ENCODE measurements at regions not wholly inside any gene's neighbourhood (a gene's known extent, or its start where the extent isn't known, plus 50 kb on each side); places are given as distances from the start of the nearest gene placed in this dataset.

- POLR2A ChIA-PET (ENCODE audit: low non-redundant PET): no interaction called here
- no peak for DNase-seq (ENCODE audit: low spot score)
- TF ChIP-seq CTCF (conservative IDR thresholded peaks at IDR 0.05; ENCODE audit: low read depth): no peak
- CTCF ChIA-PET: interaction anchor here (0.6 kb wide), 1 partner anchor 130 kb away, joined by 3 read pairs; no protein-coding TSS in a partner anchor
- H3K27ac ChIP-seq: no peak overlapping the region
These were observed 251.7 kb downstream of the KLF6 start for GRCh38 chr10:3533296-3533695.

- no peak overlapping the region for H3K27ac ChIP-seq
- no peak for TF ChIP-seq CTCF (conservative IDR thresholded peaks at IDR 0.05; ENCODE audit: low read depth)
- DNase-seq (ENCODE audit: low spot score): peak; percentile 39
- POLR2A ChIA-PET (ENCODE audit: low non-redundant PET): no interaction called here
- CTCF ChIA-PET: no interaction called here
These were observed 252.4 kb downstream of the KLF6 start for GRCh38 chr10:3532644-3533043.

- CTCF ChIA-PET: no interaction called here
These were observed 253.3 kb downstream of the KLF6 start for GRCh38 chr10:3531670-3532069.

GRCh38 chr10:3530783-3531645 is 254.0 kb downstream of the KLF6 start:
- DNase-seq (ENCODE audit: low spot score): no peak
- H3K27ac ChIP-seq: no peak overlapping the region
- POLR2A ChIA-PET (ENCODE audit: low non-redundant PET): no interaction called here
- CTCF ChIA-PET: no interaction called here
- no peak for TF ChIP-seq CTCF (conservative IDR thresholded peaks at IDR 0.05; ENCODE audit: low read depth)

More at GRCh38 chr10:3531670-3532069, 253.3 kb downstream of the KLF6 start:
- no peak for DNase-seq (ENCODE audit: low spot score)
- no peak overlapping the region for H3K27ac ChIP-seq
- POLR2A ChIA-PET (ENCODE audit: low non-redundant PET): no interaction called here
- TF ChIP-seq CTCF (conservative IDR thresholded peaks at IDR 0.05; ENCODE audit: low read depth): no peak

GRCh38 chr10:3530346-3530745 is 254.7 kb downstream of the KLF6 start:
- no peak overlapping the region for H3K27ac ChIP-seq
- peak; percentile 34 for DNase-seq (ENCODE audit: low spot score)
- no peak for TF ChIP-seq CTCF (conservative IDR thresholded peaks at IDR 0.05; ENCODE audit: low read depth)
- CTCF ChIA-PET: interaction anchor here (0.6 to 0.7 kb wide), 2 partner anchors 410 to 955 kb away, joined by 3 read pairs; no protein-coding TSS in a partner anchor
- POLR2A ChIA-PET (ENCODE audit: low non-redundant PET): no interaction called here

GRCh38 chr10:3529691-3530090 is 255.3 kb downstream of the KLF6 start:
- ChIA-PET POLR2A (ENCODE audit: low non-redundant PET) (no interaction called here), CTCF (interaction anchor here (0.6 to 0.7 kb wide), 3 partner anchors 89 to 956 kb away, joined by 3 read pairs; no protein-coding TSS in a partner anchor)
- no peak for TF ChIP-seq CTCF (conservative IDR thresholded peaks at IDR 0.05; ENCODE audit: low read depth)
- DNase-seq (ENCODE audit: low spot score): no peak
- no peak overlapping the region for H3K27ac ChIP-seq
